Suprapubic skin (tissue), 4 donors: ENCODE measurements at regions not wholly inside any gene's neighbourhood (a gene's known extent, or its start where the extent isn't known, plus 50 kb on each side); places are given as distances from the start of the nearest gene placed in this dataset.

Experiments used
- EP300 ChIP-seq: sonication (generic); formaldehyde crosslinking; IDR thresholded peaks from one replicate; pipeline ENCODE4 v1.6.1; 2017; ENCODE audit warnings: antibody characterized with exemption
- POLR2A ChIP-seq, 2 donors: fragments of 450-650 bp; IDR thresholded peaks; one replicate each; pipeline ENCODE4 v1.6.1; 2017; ENCODE audit warnings: antibody characterized with exemption in 2 of 2, mild to moderate bottlenecking in 2 of 2, moderate library complexity in 2 of 2
- POLR2AphosphoS5 ChIP-seq, 3 donors: sonication (generic); formaldehyde crosslinking; IDR thresholded peaks; one replicate each; pipeline ENCODE4 v1.6.1; 2017; ENCODE audit warnings: antibody characterized with exemption in 3 of 3
- TF ChIP-seq, protein P1 (sequence below), 2 donors: fragments of 200-600 bp in 1 of 2; fragments of 450-650 bp in 1 of 2; sonication (generic) in 1 of 2; IDR thresholded peaks; one replicate each; pipeline ENCODE4 v1.5.1; 2016 to 2019; ENCODE audit warnings: antibody characterized with exemption in 2 of 2, mild to moderate bottlenecking in 1 of 2, moderate library complexity in 1 of 2

- TF ChIP-seq EP300 (no peak), POLR2AphosphoS5 (IDR thresholded peaks at IDR 0.05) (no peak), POLR2A (IDR thresholded peaks at IDR 0.05) (no peak)
- TF ChIP-seq, protein P1, sequence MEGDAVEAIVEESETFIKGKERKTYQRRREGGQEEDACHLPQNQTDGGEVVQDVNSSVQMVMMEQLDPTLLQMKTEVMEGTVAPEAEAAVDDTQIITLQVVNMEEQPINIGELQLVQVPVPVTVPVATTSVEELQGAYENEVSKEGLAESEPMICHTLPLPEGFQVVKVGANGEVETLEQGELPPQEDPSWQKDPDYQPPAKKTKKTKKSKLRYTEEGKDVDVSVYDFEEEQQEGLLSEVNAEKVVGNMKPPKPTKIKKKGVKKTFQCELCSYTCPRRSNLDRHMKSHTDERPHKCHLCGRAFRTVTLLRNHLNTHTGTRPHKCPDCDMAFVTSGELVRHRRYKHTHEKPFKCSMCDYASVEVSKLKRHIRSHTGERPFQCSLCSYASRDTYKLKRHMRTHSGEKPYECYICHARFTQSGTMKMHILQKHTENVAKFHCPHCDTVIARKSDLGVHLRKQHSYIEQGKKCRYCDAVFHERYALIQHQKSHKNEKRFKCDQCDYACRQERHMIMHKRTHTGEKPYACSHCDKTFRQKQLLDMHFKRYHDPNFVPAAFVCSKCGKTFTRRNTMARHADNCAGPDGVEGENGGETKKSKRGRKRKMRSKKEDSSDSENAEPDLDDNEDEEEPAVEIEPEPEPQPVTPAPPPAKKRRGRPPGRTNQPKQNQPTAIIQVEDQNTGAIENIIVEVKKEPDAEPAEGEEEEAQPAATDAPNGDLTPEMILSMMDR (IDR thresholded peaks at IDR 0.05): no peak
Observed at GRCh38 chr14:35211067-35211466, 81.1 kb upstream of the PSMA6 start.
